ENCODE measurements at regions not wholly inside any gene's neighbourhood (a gene's known extent, or its start where the extent isn't known, plus 50 kb on each side); places are given as distances from the start of the nearest gene placed in this dataset.

- no peak overlapping the region for H3K27ac Mint-ChIP-seq (ENCODE audit: unreplicated experiment)
- no peaks in the 10 kb centered on the region for H3K36me3 Mint-ChIP-seq (ENCODE audit: low read depth, unreplicated experiment)
- peaks cover 4% of the 10 kb centered on the region for H3K9me3 Mint-ChIP-seq (ENCODE audit: unreplicated experiment)
- H3K4me1 Mint-ChIP-seq (ENCODE audit: unreplicated experiment) = no peaks in the 10 kb centered on the region
- no peak overlapping the region for H3K4me3 Mint-ChIP-seq (ENCODE audit: unreplicated experiment)
- TF ChIP-seq CTCF (IDR thresholded peaks at IDR 0.05; ENCODE audit: unreplicated experiment) = no peak
- peaks cover 2% of the 10 kb centered on the region for H3K27me3 Mint-ChIP-seq (ENCODE audit: unreplicated experiment)
- no peak for DNase-seq (ENCODE audit: low spot score)
Observed at GRCh38 chr6:62344850-62345249, 58.8 kb upstream of the KHDRBS2 start.

DNA sequence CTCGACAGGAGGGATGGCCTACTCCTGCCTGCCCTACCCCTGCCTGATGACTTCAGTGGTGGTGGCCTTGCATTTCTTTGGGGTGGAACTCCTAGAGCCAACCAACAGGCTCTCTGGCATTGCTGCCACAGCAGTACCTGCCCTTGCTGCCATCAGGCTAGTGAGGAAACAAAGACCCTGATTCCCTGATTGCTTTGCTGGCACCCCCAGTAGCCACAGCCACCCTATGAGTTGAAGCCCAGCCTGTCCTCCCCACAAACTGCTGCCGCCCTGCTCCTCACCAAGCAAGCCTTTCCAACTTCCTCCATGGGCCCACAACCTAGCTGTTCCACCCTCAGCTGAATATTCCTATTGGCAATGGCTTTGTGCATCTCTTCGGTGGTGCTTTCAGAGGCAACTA is 52.5 kb upstream of the KHDRBS2 start:
- Mint-ChIP-seq H3K27me3 (ENCODE audit: unreplicated experiment) (peaks cover 5% of the 10 kb centered on the region), H3K36me3 (ENCODE audit: low read depth, unreplicated experiment) (no peaks in the 10 kb centered on the region), H3K4me1 (ENCODE audit: unreplicated experiment) (no peaks in the 10 kb centered on the region), H3K27ac (ENCODE audit: unreplicated experiment) (no peak overlapping the region), H3K4me3 (ENCODE audit: unreplicated experiment) (no peak overlapping the region), H3K9me3 (ENCODE audit: unreplicated experiment) (peaks cover 13% of the 10 kb centered on the region)
- no peak for DNase-seq (ENCODE audit: low spot score)
- no peak for TF ChIP-seq CTCF (IDR thresholded peaks at IDR 0.05; ENCODE audit: unreplicated experiment)

Data from endothelial cell (in vitro differentiated cells).